ENCODE measurements at regions not wholly inside any gene's neighbourhood (a gene's known extent, or its start where the extent isn't known, plus 50 kb on each side); places are given as distances from the start of the nearest gene placed in this dataset.

- H3K27ac Mint-ChIP-seq = no peak overlapping the region
- no peaks in the 10 kb centered on the region for H3K36me3 Mint-ChIP-seq (ENCODE audit: low read depth)
- H3K9me3 Mint-ChIP-seq = no peaks in the 10 kb centered on the region; the same call in 1 of the 2 replicates
- no peak for DNase-seq
- no peak overlapping the region for H3K4me3 Mint-ChIP-seq
- H3K27me3 Mint-ChIP-seq (ENCODE audit: insufficient read depth) = no peaks in the 10 kb centered on the region; the same call in 1 of the 2 replicates
- H3K4me1 Mint-ChIP-seq (ENCODE audit: low read depth) = no peaks in the 10 kb centered on the region
- no peak for TF ChIP-seq CTCF (IDR thresholded peaks at IDR 0.05)
These were observed 83.3 kb downstream of the ERCC5 start for GRCh38 chr13:102928941-102929675.
